ENCODE measurements at regions not wholly inside any gene's neighbourhood (a gene's known extent, or its start where the extent isn't known, plus 50 kb on each side); places are given as distances from the start of the nearest gene placed in this dataset.

- TF ChIP-seq, protein P1, sequence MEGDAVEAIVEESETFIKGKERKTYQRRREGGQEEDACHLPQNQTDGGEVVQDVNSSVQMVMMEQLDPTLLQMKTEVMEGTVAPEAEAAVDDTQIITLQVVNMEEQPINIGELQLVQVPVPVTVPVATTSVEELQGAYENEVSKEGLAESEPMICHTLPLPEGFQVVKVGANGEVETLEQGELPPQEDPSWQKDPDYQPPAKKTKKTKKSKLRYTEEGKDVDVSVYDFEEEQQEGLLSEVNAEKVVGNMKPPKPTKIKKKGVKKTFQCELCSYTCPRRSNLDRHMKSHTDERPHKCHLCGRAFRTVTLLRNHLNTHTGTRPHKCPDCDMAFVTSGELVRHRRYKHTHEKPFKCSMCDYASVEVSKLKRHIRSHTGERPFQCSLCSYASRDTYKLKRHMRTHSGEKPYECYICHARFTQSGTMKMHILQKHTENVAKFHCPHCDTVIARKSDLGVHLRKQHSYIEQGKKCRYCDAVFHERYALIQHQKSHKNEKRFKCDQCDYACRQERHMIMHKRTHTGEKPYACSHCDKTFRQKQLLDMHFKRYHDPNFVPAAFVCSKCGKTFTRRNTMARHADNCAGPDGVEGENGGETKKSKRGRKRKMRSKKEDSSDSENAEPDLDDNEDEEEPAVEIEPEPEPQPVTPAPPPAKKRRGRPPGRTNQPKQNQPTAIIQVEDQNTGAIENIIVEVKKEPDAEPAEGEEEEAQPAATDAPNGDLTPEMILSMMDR (IDR thresholded peaks at IDR 0.05), result no peak
- 66 to 76% methylated on average over 2 of the region's 2 CpGs for WGBS, 2 donors
- intact Hi-C loops (cut with DNase I), result no loop called here
- H3K4me1 ChIP-seq, result no peaks in the 10 kb centered on the region
- no peak overlapping the region for H3K4me3 ChIP-seq
- H3K27me3 ChIP-seq, result no peaks in the 10 kb centered on the region
- DNase-seq (no peak), ATAC-seq (no peak)
- H3K27ac ChIP-seq, result peak overlapping the region in 1 of 10 donors; percentile 41
- no peaks in the 10 kb centered on the region for H3K36me3 ChIP-seq
- H3K9me3 ChIP-seq, result peaks cover 0 to 5% (median 0%) of the 10 kb centered on the region in 11 donors
Observed at GRCh38 chr7:85711894-85712293, 525.0 kb upstream of the SEMA3D start.

GRCh38 chr7:85710960-85711359 is 524.1 kb upstream of the SEMA3D start:
- DNase-seq (no peak), ATAC-seq (no peak)
- peaks cover 0 to 5% (median 0%) of the 10 kb centered on the region in 11 donors for H3K9me3 ChIP-seq
- WGBS, 2 donors, result 79 to 81% methylated on average over 2 of the region's 2 CpGs
- H3K36me3 ChIP-seq, result no peaks in the 10 kb centered on the region
- H3K4me1 ChIP-seq, result no peaks in the 10 kb centered on the region
- intact Hi-C loops (cut with DNase I), result no loop called here
- no peak overlapping the region for H3K4me3 ChIP-seq
- TF ChIP-seq, protein P1 (IDR thresholded peaks at IDR 0.05), result no peak
- H3K27me3 ChIP-seq, result no peaks in the 10 kb centered on the region
- no peak overlapping the region for H3K27ac ChIP-seq

DNA sequence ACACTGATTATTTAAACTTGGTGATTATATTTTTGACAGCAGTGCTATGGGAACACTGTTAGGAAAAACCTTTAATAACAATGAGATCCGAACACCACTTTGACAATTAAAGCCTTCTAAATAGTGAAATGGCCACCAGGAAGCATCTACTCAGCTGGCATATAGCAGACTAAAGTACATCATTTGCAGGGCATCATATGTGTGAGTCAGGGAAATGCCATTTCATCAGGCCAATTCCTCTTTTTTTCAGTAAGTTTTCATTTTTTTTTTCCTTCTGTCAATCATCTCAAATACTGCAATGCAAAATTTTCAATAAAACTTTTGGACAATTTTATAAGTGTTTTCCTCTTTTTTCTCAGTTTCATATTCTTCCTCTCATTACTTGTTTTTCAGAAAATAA is 521.4 kb upstream of the SEMA3D start:
- WGBS, 2 donors, result 86 to 90% methylated on average over 1 of the region's 1 CpG
- Histone ChIP-seq H3K36me3 (no peaks in the 10 kb centered on the region), H3K4me1 (no peaks in the 10 kb centered on the region), H3K9me3 (peaks cover 0 to 5% (median 0%) of the 10 kb centered on the region in 11 donors), H3K4me3 (no peak overlapping the region), H3K27ac (no peak overlapping the region), H3K27me3 (no peaks in the 10 kb centered on the region)
- TF ChIP-seq, protein P1 (IDR thresholded peaks at IDR 0.05), result no peak
- ATAC-seq (no peak), DNase-seq (no peak)
- intact Hi-C loops (cut with DNase I), result no loop called here

DNA sequence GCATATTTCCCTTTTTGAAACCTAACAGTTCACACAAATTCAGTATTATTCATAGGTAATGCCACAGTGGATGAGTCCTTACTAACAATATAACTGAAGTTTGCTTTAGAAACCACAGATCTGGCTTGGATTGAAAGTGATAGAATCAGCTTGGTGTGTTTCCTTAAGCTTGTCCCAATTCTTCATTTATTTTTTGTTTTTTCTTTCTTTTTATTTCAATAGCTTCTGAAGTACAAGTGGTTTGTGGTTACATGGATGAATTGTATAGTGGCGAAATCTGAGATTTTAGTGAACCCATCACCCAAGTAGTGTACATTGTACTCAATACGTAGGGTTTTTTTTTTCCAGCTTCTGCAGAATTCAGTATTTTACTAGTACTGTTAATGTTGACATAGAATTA is 518.2 kb upstream of the SEMA3D start:
- TF ChIP-seq, protein P1 (IDR thresholded peaks at IDR 0.05), result no peak
- Histone ChIP-seq H3K4me1 (no peaks in the 10 kb centered on the region), H3K4me3 (no peak overlapping the region), H3K36me3 (no peaks in the 10 kb centered on the region), H3K27me3 (no peaks in the 10 kb centered on the region), H3K27ac (no peak overlapping the region), H3K9me3 (no peaks in the 10 kb centered on the region)
- intact Hi-C loops (cut with DNase I), result no loop called here
- ATAC-seq (no peak), DNase-seq (no peak)
- WGBS, 2 donors, result 88 to 93% methylated on average over 2 of the region's 2 CpGs
